GM18867 (cell line): ENCODE measurements at regions not wholly inside any gene's neighbourhood (a gene's known extent, or its start where the extent isn't known, plus 50 kb on each side); places are given as distances from the start of the nearest gene placed in this dataset.

ENCODE experiments used
- ATAC-seq: cut with Tn5 transposase; IDR thresholded peaks from one replicate; pipeline ENCODE4 v1.9.1; 2021; ENCODE audit warnings: mild to moderate bottlenecking, moderate library complexity; ENCODE audit not compliant: unreplicated experiment

GRCh38 chr9:13900449-13900848 lies 413.5 kb downstream of the NFIB start:
- no peak for ATAC-seq

GRCh38 chr9:13899924-13900323 lies 414.0 kb downstream of the NFIB start:
- no peak for ATAC-seq

- ATAC-seq, result no peak
These were observed 415.0 kb downstream of the NFIB start for GRCh38 chr9:13898957-13899356.

- no peak for ATAC-seq
These were observed 416.8 kb downstream of the NFIB start for GRCh38 chr9:13896922-13897835.

- ATAC-seq, result no peak
These were observed 417.9 kb downstream of the NFIB start for GRCh38 chr9:13896047-13896446.

DNA sequence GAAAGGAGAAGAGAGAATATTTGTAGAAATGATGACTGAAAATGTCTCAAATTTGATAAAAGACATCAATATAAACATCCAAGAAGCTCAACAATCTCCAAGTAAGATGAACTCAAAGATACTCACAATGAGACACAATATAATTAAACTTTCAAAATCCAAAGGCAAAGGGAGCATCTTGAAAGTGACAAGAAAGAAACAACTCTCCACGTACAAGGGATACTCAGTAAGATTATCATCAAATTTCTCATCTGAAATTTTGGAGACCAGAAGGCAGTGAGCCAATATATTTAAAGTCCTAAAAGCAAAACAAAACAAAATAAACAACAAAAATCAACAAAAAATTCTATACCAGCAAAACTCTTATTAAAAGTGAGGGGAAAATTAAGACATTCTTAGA lies 428.7 kb downstream of the NFIB start:
- ATAC-seq, result no peak

DNA sequence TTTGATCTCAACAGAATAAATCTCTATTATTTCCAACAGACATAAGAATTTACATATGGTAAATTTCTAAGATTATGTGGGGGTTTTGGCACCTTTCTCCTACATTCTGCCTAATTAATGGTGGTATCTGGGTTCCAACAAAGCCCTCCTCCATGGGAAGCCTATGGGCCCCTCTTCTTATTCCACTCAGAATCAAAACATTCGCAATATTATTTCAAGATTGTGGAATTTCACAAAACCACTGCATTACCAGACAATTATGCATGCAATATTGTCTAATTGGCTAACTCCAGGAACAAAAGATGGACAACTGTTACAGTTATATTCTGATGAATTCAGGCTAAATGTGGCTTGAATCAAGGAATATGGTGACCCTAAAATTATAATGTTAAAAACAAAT lies 434.0 kb downstream of the NFIB start:
- ATAC-seq, result no peak

DNA sequence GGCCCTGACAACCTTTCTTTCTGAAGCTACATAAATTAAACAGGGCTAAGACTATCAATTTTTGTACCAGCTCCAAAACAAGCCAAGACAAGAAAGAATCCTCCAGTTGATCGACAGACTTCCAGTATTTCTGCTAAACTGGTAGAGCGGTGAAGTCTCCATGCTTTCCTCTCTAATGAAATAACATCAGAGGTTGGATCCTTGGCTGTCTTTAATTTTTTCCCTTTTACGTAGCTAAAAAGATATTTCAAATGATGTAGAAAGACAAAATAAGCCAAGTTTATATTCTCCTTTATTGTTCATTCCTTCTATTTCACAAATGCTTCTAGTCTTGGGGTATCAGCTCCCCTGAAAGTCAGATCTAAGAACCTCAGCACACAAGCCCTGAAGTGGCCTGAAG lies 434.9 kb downstream of the NFIB start:
- ATAC-seq, result no peak

DNA sequence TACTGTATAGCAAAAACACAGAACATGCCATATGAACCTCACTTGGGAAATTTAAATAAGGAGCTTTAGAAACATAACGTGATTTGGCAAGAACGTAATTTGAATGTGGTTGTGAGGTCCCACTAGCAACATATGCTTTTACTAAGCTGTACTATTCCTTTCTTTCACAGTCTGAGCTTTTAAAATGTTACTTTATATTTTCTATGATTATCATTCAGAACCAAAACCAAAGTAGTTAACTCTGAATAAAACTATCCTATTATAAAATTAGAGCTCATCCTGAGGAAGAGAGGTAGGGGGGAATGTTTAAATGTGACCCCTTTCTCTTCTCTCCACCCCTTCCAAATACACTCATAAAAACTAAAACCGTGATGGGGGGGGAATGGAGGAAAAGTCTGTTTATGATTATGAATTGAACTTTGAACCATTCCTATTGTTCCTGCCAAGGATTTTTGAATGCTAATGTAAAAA lies 435.7 kb downstream of the NFIB start:
- ATAC-seq, result no peak

DNA sequence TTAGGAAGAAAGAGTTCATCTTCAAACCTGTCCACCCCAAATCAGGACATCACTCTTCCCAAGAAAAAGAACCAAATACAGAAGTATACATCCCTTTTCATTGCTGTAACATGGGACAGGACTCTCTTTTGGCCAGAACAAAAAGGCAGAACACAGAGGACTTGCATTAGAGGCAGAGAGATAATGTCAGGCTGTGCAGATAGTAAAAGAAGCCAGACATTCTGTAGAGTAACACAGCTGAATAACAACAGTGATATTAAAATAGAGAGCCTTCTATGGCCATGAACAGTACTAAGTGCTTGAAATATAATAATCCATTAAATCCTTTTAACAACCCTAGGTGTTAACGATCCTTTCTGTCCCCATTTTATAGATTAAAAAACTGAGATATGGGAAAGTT lies 437.2 kb downstream of the NFIB start:
- ATAC-seq, result no peak

- ATAC-seq, result no peak
These were observed 440.7 kb downstream of the NFIB start for GRCh38 chr9:13873203-13873602.

GRCh38 chr9:13868336-13868735 lies 445.6 kb downstream of the NFIB start:
- ATAC-seq, result no peak

- ATAC-seq, result no peak
These were observed 448.1 kb downstream of the NFIB start for GRCh38 chr9:13865869-13866268.

GRCh38 chr9:13863112-13863511 lies 450.8 kb downstream of the NFIB start:
- ATAC-seq, result no peak

- ATAC-seq, result no peak
These were observed 451.3 kb downstream of the NFIB start for GRCh38 chr9:13862654-13863053.

GRCh38 chr9:13860946-13861640 lies 452.8 kb downstream of the NFIB start:
- no peak for ATAC-seq

GRCh38 chr9:13860019-13860418 lies 453.9 kb downstream of the NFIB start:
- no peak for ATAC-seq

DNA sequence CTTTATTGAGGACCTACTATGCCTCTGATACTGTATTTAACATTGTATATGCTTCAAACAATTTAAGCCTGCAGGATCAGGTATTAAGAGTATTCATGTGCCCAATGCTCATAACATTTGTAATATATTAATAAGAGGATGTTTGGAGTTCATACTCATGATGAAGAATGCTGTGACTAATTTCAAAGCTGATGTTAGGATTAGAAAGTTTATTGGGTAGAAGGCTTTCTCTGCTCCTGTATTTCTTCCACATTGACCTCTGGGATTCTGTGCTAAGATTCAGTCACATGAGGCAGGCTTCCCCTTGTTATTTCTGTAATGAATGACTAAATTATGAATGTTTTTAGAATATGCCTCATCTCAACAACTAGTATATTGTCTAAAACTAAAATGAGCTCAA lies 456.4 kb downstream of the NFIB start:
- ATAC-seq, result no peak

DNA sequence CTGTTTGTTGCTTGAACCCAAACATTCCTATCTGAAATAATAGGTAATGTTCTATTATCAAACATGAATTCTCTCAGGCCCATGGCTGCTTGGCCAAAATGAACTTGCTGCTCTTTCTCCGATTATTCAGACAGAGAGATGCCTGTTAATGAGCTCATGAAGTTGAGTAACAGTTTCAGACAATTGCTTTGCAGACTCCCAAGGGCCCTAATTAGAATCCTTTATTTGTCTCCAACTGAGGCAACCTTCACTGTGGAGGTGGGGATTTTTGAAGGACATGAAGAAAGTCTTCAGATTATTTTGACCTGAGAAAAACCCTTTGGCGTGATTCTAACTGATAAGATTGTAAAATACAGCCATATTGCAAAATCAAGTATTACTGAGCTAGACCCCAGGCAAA lies 466.7 kb downstream of the NFIB start:
- ATAC-seq, result no peak

DNA sequence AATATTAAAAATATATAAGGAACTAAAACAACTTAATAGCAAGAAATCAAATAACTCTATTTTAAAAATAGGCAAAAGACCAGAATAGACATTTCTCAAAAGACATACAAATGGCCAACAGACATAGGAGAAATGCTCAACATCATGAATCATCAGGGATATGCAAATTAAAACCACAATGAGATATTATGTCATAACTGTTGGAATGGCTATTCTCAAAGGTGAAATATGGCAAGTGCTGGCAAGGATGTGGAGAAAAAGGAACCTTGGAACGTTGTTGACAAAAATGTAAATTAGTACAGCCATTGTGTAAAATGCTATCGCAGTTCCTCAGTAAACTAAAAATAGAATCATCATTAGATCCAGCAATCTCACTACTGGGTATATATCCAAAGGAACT lies 468.5 kb downstream of the NFIB start:
- ATAC-seq, result no peak

DNA sequence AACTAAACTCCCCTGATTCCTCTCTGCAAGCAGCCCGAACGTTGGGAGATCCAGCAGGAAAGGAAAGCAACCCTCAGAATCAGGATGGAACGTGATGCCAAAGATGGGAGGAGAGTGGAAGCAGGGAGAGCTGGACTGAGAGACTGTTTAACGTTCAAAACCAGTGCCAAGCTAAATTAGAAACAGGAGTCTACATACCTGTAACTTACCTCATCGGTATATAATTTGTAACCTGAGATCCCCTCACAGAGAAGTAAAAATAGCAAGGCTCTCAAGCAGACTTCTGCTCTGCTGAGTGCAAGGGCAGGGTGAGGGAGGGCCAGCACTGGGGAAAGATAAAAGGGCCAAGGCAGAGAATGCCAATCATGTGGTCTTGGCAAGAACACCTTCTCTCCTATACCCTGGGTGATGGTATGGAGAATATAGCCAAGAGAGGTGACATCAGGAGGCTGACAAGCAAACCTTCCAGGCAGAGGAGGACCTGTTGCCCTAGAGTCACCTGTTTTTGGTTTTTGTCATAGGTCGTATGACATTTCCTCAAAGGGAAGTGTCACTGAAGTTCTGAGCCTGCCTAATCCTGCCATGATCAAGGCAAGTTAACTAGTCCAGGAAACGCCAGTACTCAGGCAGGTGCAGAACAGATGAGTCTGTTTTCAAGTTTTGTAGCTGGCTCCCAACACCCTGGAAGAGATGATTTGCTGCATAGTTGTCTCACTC lies 472.0 kb downstream of the NFIB start:
- ATAC-seq, result no peak

DNA sequence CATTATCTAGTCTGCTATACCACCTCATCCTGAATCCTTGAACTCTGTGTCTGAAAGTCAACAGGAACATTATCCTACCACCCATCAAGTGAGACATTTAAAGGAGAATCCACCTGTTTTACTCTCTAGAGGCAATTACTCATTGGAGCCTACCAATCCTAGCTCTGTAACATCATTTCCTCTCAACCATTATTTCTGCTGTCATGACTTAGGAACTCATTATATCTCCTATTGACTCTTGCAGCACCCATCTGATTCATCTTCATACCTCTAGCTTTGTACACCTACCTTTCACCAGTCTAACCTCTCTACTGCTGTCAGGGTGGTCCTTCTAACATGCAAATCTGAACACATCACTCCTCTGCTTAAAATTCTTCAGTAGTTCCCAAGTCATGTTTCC lies 481.5 kb downstream of the NFIB start:
- no peak for ATAC-seq
